ENCODE measurements at regions not wholly inside any gene's neighbourhood (a gene's known extent, or its start where the extent isn't known, plus 50 kb on each side); places are given as distances from the start of the nearest gene placed in this dataset.
A peak's percentile ranks its signal among the peaks of the same experiment; 100 is the strongest.

- DNase-seq (no peak), ATAC-seq (peak; percentile 72)
- Histone ChIP-seq H3K4me1 (peaks cover 14% of the 10 kb centered on the region), H3K9me3 (no peaks in the 10 kb centered on the region), H3K27me3 (no peaks in the 10 kb centered on the region), H3K27ac (no peak overlapping the region), H3K4me3 (no peak overlapping the region), H3K36me3 (replicated peaks in 1 of 2; ENCODE audit: insufficient read depth in 1 of 2, low read depth in 2 of 2) (no peaks in the 10 kb centered on the region)
- intact Hi-C loops (cut with DNase I), result no loop called here
- peak in 1 of 7 experiments; percentile 9 for TF ChIP-seq CTCF (IDR thresholded peaks at IDR 0.05)
- TF ChIP-seq POLR2A (IDR thresholded peaks at IDR 0.05), result no peak
Measured at GRCh38 chr17:53137869-53138268, 684.9 kb upstream of the KIF2B start.

GRCh38 chr17:53135969-53136368 lies 686.8 kb upstream of the KIF2B start:
- intact Hi-C loops (cut with DNase I), result no loop called here
- H3K4me1 ChIP-seq, result peaks cover 14% of the 10 kb centered on the region
- no peak overlapping the region for H3K27ac ChIP-seq
- no peak for DNase-seq
- H3K9me3 ChIP-seq, result no peaks in the 10 kb centered on the region
- H3K27me3 ChIP-seq, result no peaks in the 10 kb centered on the region
- TF ChIP-seq CTCF (IDR thresholded peaks at IDR 0.05) (no peak), POLR2A (IDR thresholded peaks at IDR 0.05) (no peak)
- 71 to 82% methylated on average over 3 of the region's 3 CpGs for WGBS, 2 donors
- no peak for ATAC-seq
- no peaks in the 10 kb centered on the region for H3K36me3 ChIP-seq (replicated peaks in 1 of 2; ENCODE audit: insufficient read depth in 1 of 2, low read depth in 2 of 2)
- H3K4me3 ChIP-seq, result no peak overlapping the region

- no peak overlapping the region for H3K4me3 ChIP-seq
- H3K27ac ChIP-seq, result no peak overlapping the region
- no peaks in the 10 kb centered on the region for H3K9me3 ChIP-seq
- ATAC-seq (no peak), DNase-seq (no peak)
- no peaks in the 10 kb centered on the region for H3K36me3 ChIP-seq (replicated peaks in 1 of 2; ENCODE audit: insufficient read depth in 1 of 2, low read depth in 2 of 2)
- no peaks in the 10 kb centered on the region for H3K27me3 ChIP-seq
- peaks cover 14% of the 10 kb centered on the region for H3K4me1 ChIP-seq
- WGBS, 2 donors, result 19 to 24% methylated on average over 5 of the region's 5 CpGs
- intact Hi-C loops (cut with DNase I), result no loop called here
- no peak for TF ChIP-seq CTCF (IDR thresholded peaks at IDR 0.05)
- TF ChIP-seq POLR2A (IDR thresholded peaks at IDR 0.05), result no peak
Measured at GRCh38 chr17:53134548-53134947, 688.2 kb upstream of the KIF2B start.

- intact Hi-C loops (cut with DNase I), result no loop called here
- H3K36me3 ChIP-seq (replicated peaks in 1 of 2; ENCODE audit: insufficient read depth in 1 of 2, low read depth in 2 of 2), result no peaks in the 10 kb centered on the region
- no peak for DNase-seq
- no peak for ATAC-seq
- H3K27me3 ChIP-seq, result no peaks in the 10 kb centered on the region
- TF ChIP-seq POLR2A (IDR thresholded peaks at IDR 0.05), result no peak
- no peak for TF ChIP-seq CTCF (IDR thresholded peaks at IDR 0.05)
- 54 to 58% methylated on average over 5 of the region's 5 CpGs for WGBS, 2 donors
- H3K9me3 ChIP-seq, result no peaks in the 10 kb centered on the region
- H3K27ac ChIP-seq, result no peak overlapping the region
- H3K4me3 ChIP-seq, result no peak overlapping the region
- H3K4me1 ChIP-seq, result peaks cover 14% of the 10 kb centered on the region
Measured at GRCh38 chr17:53133876-53134275, 688.9 kb upstream of the KIF2B start.

- ATAC-seq, result no peak
- Histone ChIP-seq H3K4me3 (no peak overlapping the region), H3K27ac (no peak overlapping the region), H3K9me3 (no peaks in the 10 kb centered on the region), H3K36me3 (replicated peaks in 1 of 2; ENCODE audit: insufficient read depth in 1 of 2, low read depth in 2 of 2) (no peaks in the 10 kb centered on the region), H3K27me3 (no peaks in the 10 kb centered on the region), H3K4me1 (peaks cover 5% of the 10 kb centered on the region)
- no peak for DNase-seq
- intact Hi-C loops (cut with DNase I), result no loop called here
- TF ChIP-seq CTCF (IDR thresholded peaks at IDR 0.05), result no peak
- TF ChIP-seq POLR2A (IDR thresholded peaks at IDR 0.05), result no peak
- 94% methylated on average over 2 of the region's 2 CpGs for WGBS, 2 donors
Measured at GRCh38 chr17:53129863-53130262, 692.9 kb upstream of the KIF2B start.
